DMS 273 treated with DMSO at 0.1 percent for 48 hours (cell line): ENCODE measurements at regions not wholly inside any gene's neighbourhood (a gene's known extent, or its start where the extent isn't known, plus 50 kb on each side); places are given as distances from the start of the nearest gene placed in this dataset.

Source experiments
- DNase-seq: peaks from one replicate; lab custom pipeline; 2025; lab: John Stamatoyannopoulos, UW

DNA sequence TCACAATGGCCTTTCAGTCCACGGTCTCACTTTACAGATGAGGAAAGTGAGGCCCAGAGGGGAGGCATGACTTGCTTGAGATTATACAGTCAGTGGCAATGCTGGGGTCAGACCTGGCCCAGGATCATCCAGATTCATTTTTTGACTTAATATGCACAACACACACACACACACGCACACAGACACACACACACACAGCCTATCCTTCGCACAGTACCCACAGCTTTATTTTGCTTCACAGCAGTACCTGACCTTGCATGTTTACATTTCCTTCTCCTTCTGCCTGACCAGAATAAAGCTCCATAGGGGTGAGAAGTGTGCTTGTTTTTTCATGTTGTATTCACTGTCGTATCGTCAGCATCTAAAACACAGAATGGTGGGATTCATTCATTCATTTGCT is 79.8 kb downstream of the VEGFA start:
- no peak for DNase-seq

GRCh38 chr6:43848671-43849391 is 78.8 kb downstream of the VEGFA start:
- DNase-seq, result no peak

- DNase-seq, result no peak
Observed at GRCh38 chr6:43847741-43848630, 78.0 kb downstream of the VEGFA start.

DNA sequence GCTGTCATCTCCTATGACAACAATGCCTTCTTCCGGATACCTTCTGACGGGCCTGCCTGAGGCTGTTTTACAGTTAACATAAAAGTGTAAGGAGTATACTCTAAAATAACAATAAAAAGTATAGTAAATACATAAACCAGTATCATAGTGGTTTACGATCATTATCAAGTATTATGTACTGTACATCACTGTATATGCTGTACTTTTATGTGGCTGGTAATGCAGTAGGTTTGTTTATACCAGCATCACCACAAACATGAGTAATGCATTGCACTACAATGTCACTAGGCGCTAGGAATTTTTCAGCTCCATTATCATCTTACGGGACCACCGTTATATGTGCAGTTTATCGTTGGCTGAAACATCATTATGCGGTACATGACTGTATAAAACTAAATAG is 76.5 kb downstream of the VEGFA start:
- no peak for DNase-seq

DNA sequence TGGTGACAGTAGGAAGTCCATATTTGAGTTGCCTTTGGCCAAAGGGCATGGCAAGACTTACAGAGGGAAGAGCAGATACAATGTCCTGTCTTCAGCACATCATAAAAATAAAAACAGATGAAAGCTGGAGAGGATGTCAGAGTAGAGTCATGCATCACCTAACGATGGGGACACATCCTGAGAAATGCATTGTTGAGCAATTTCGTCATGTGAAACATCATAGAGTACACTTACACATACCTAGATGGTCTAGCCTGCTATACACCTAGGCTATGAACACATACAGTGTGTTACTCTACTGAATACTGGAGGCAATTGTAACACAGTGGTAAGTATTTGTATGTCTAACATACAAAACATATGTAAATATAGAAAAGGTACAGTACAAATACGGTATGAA is 75.6 kb downstream of the VEGFA start:
- no peak for DNase-seq

DNA sequence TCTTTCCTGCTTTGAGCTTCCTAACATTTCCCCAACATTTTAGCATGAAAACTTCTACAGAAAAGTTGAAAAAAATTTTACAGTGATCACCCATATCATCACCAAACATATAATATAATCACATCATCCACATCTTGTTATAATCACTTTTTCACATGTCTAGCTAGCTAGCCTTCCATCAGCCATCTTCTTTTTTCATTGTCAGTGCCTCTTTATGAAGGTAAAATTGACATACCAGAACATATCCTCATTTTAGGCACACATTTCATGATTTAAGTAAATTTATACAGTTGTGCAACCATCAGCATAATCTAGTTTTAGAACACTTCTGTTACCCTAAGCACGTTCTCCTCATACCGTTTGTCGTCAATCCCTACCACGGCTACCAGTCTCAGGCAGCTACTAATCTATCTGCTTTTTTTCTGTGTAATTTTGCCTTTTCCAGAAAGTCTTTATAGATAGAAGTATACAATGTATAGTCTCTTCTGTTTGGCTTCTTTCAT is 73.7 kb downstream of the VEGFA start:
- DNase-seq, result no peak

- no peak for DNase-seq
Observed at GRCh38 chr6:43843097-43843645, 73.2 kb downstream of the VEGFA start.

GRCh38 chr6:43842231-43842794 is 72.3 kb downstream of the VEGFA start:
- no peak for DNase-seq

- DNase-seq, result no peak
Observed at GRCh38 chr6:43840490-43841218, 70.6 kb downstream of the VEGFA start.

GRCh38 chr6:43838276-43839036 is 68.4 kb downstream of the VEGFA start:
- no peak for DNase-seq

GRCh38 chr6:43837507-43837906 is 67.5 kb downstream of the VEGFA start:
- no peak for DNase-seq

DNA sequence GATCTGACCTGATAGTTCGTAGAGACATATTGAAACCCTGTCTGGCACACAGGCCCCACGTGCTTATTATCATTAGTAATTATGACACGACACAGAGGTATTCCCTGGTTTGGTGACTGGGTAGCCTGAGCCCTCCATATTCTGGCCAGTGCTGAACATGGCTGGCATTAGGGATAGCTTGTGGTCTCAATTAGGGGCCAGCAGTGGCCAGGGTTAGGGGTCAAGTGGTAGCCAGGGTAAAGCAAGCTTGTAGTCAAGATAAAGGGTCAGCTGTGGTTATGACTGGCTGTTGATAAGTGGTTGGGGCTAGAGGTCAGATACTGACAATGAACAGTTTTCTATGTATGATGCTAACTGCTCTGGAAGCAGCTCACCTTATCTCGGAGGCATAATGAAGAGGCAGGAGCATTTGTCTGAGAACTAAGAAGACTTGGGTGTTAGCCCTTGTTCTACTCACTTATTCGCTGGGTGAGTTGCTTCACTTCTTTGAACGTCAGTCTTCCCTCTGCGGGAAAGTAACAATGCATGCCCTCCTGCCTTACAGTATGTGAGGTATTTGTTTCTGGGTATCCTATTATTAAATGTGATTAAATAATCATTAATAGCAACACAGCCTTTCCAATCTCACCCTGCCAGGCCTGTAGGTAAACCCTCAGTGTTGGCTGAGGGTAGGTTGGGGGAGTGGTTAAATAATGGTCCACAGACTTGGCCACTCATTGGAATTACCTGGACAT is 66.7 kb downstream of the VEGFA start:
- no peak for DNase-seq
